H1 (cell line): ENCODE measurements at regions not wholly inside any gene's neighbourhood (a gene's known extent, or its start where the extent isn't known, plus 50 kb on each side); places are given as distances from the start of the nearest gene placed in this dataset.

ENCODE experiments used
- BCL11A ChIP-seq, 2 experiments: IDR thresholded peaks; one replicate each; pipeline ENCODE4 v1.6.1; 2011; ENCODE audit warnings: low read depth in 2 of 2, low read length in 2 of 2, mild to moderate bottlenecking in 2 of 2
- GTF2F1 ChIP-seq: IDR thresholded peaks from 2 replicates; pipeline ENCODE4 v1.6.1; 2012; ENCODE audit warnings: low read depth, low read length, improper control_type of control experiment, borderline replicate concordance
- RNF2 ChIP-seq: fragments of 200-900, 300-1000 bp; sonication (generic); IDR thresholded peaks from 2 replicates; pipeline ENCODE4 v1.7.1; 2016; ENCODE audit warnings: borderline replicate concordance, low read depth, mild to moderate bottlenecking, antibody characterized with exemption, low read length; ENCODE audit not compliant: poor library complexity, severe bottlenecking; ENCODE audit errors: missing control alignments
- RXRA ChIP-seq: IDR thresholded peaks from 2 replicates; pipeline ENCODE4 v1.6.1; 2011; ENCODE audit warnings: low read depth, mild to moderate bottlenecking, low read length, moderate library complexity; ENCODE audit not compliant: insufficient read depth
- SP4 ChIP-seq: IDR thresholded peaks from 2 replicates; pipeline ENCODE4 v1.6.1; 2012; ENCODE audit warnings: low read length, inconsistent platforms
- TBP ChIP-seq: IDR thresholded peaks from 2 replicates; pipeline ENCODE4 v1.6.1; 2011; ENCODE audit warnings: low read depth, low read length, improper control_type of control experiment
- USF2 ChIP-seq: IDR thresholded peaks from 2 replicates; pipeline ENCODE4 v1.6.1; 2011; ENCODE audit warnings: low read length, improper control_type of control experiment

GRCh38 chr4:178681871-178682270 lies 1239.6 kb upstream of the AGA start (continued):
- TF ChIP-seq GTF2F1 (no peak), TBP (no peak), USF2 (no peak), RXRA (no peak), SP4 (no peak), RNF2 (no peak), BCL11A (IDR thresholded peaks at IDR 0.05; ENCODE audit: low read depth in 2 of 2, low read length in 2 of 2) (no peak)
